IMR-90 (cell line): ENCODE measurements at regions not wholly inside any gene's neighbourhood (a gene's known extent, or its start where the extent isn't known, plus 50 kb on each side); places are given as distances from the start of the nearest gene placed in this dataset.

Source experiments
- CEBPB ChIP-seq: IDR thresholded peaks from 2 replicates; pipeline ENCODE4 v1.6.1; 2012; ENCODE audit warnings: low read depth, low read length, improper control_type of control experiment
- CHD1 ChIP-seq: IDR thresholded peaks from 2 replicates; pipeline ENCODE4 v1.6.1; 2012; ENCODE audit warnings: low read depth, low read length, improper control_type of control experiment
- CTCF ChIP-seq: conservative IDR thresholded peaks from 2 replicates; pipeline ENCODE4 v1.5.1; 2012; ENCODE audit warnings: mild to moderate bottlenecking, low read depth, low read length, improper control_type of control experiment
- ELK1 ChIP-seq: fragments of 150-350 bp; IDR thresholded peaks from 2 replicates; pipeline ENCODE4 v1.6.1; 2016; ENCODE audit warnings: low read depth, mild to moderate bottlenecking, low read length, moderate library complexity, borderline replicate concordance
- FOS ChIP-seq: fragments of 150-350 bp; IDR thresholded peaks from 2 replicates; pipeline ENCODE4 v1.6.1; 2016; ENCODE audit warnings: low read depth, low read length
- MAFK ChIP-seq: IDR thresholded peaks from 2 replicates; pipeline ENCODE4 v1.6.1; 2012; ENCODE audit warnings: low read depth, low read length, improper control_type of control experiment
- MAZ ChIP-seq: IDR thresholded peaks from 2 replicates; pipeline ENCODE4 v1.6.1; 2012; ENCODE audit warnings: low read depth, mild to moderate bottlenecking, low read length, improper control_type of control experiment, moderate library complexity, borderline replicate concordance
- MXI1 ChIP-seq: IDR thresholded peaks from 2 replicates; pipeline ENCODE4 v1.6.1; 2012; ENCODE audit warnings: low read depth, mild to moderate bottlenecking, low read length, moderate library complexity, borderline replicate concordance
- NFE2L2 ChIP-seq: fragments of 150-350 bp; IDR thresholded peaks from 2 replicates; pipeline ENCODE4 v1.6.1; 2016; ENCODE audit warnings: low read depth, mild to moderate bottlenecking, low read length
- POLR2A ChIP-seq: IDR thresholded peaks from 2 replicates; pipeline ENCODE4 v1.6.1; 2012; ENCODE audit warnings: mild to moderate bottlenecking, low read depth, low read length
- RAD21 ChIP-seq: IDR thresholded peaks from 2 replicates; pipeline ENCODE4 v1.6.1; 2012; ENCODE audit warnings: low read length, improper control_type of control experiment
- RFX5 ChIP-seq: IDR thresholded peaks from 2 replicates; pipeline ENCODE4 v1.8.0; 2012; ENCODE audit warnings: low read depth, mild to moderate bottlenecking, low read length, moderate library complexity
- SMC3 ChIP-seq: fragments of 150-350 bp; IDR thresholded peaks from 2 replicates; pipeline ENCODE4 v1.6.1; 2016; ENCODE audit warnings: low read depth, mild to moderate bottlenecking, antibody characterized with exemption, low read length, moderate library complexity
- USF2 ChIP-seq: fragments of 150-350 bp; IDR thresholded peaks from 2 replicates; pipeline ENCODE4 v1.6.1; 2017; ENCODE audit warnings: mild to moderate bottlenecking, antibody characterized with exemption, low read length, low read depth

- TF ChIP-seq CTCF, result no peak
- no peak for TF ChIP-seq POLR2A
- no peak for TF ChIP-seq FOS
- TF ChIP-seq RAD21, result no peak
- no peak for TF ChIP-seq USF2
- no peak for TF ChIP-seq MAFK
- no peak for TF ChIP-seq CEBPB
- no peak for TF ChIP-seq MXI1
- no peak for TF ChIP-seq RFX5
- TF ChIP-seq SMC3, result no peak
- TF ChIP-seq MAZ, result no peak
- TF ChIP-seq NFE2L2, result no peak
- no peak for TF ChIP-seq ELK1
- no peak for TF ChIP-seq CHD1
Measured at GRCh38 chr3:6523043-6523442, 337.9 kb upstream of the GRM7 start.
